ENCODE measurements at regions not wholly inside any gene's neighbourhood (a gene's known extent, or its start where the extent isn't known, plus 50 kb on each side); places are given as distances from the start of the nearest gene placed in this dataset.

GRCh38 chr3:106338582-106339214, 469.9 kb upstream of the CBLB start:
- intact Hi-C loops (cut with DNase I; ENCODE audit: low total_unique reads), result no loop called here
- H3K27me3 ChIP-seq, result no peaks in the 10 kb centered on the region
- no peak overlapping the region for H3K4me3 ChIP-seq
- DNase-seq, result no peak
- no peaks in the 10 kb centered on the region for H3K9me3 ChIP-seq
- no peak overlapping the region for H3K27ac ChIP-seq
- TF ChIP-seq CTCF (IDR thresholded peaks at IDR 0.05), result no peak
- no peaks in the 10 kb centered on the region for H3K36me3 ChIP-seq
- H3K4me1 ChIP-seq, result no peaks in the 10 kb centered on the region

GRCh38 chr3:106339551-106339950, 470.7 kb upstream of the CBLB start:
- Histone ChIP-seq H3K36me3 (no peaks in the 10 kb centered on the region), H3K27me3 (no peaks in the 10 kb centered on the region), H3K4me3 (no peak overlapping the region), H3K4me1 (no peaks in the 10 kb centered on the region), H3K9me3 (no peaks in the 10 kb centered on the region), H3K27ac (no peak overlapping the region)
- intact Hi-C loops (cut with DNase I; ENCODE audit: low total_unique reads), result no loop called here
- DNase-seq, result no peak
- no peak for TF ChIP-seq CTCF (IDR thresholded peaks at IDR 0.05)

- Histone ChIP-seq H3K36me3 (no peaks in the 10 kb centered on the region), H3K4me3 (no peak overlapping the region), H3K4me1 (peaks cover 0 to 15% (median 3%) of the 10 kb centered on the region in 4 donors), H3K27ac (no peak overlapping the region), H3K9me3 (no peaks in the 10 kb centered on the region), H3K27me3 (no peaks in the 10 kb centered on the region)
- no peak for DNase-seq
- TF ChIP-seq CTCF (IDR thresholded peaks at IDR 0.05), result no peak
- intact Hi-C loops (cut with DNase I; ENCODE audit: low total_unique reads), result no loop called here
Measured at GRCh38 chr3:106341087-106341486, 472.3 kb upstream of the CBLB start.

- H3K36me3 ChIP-seq, result no peaks in the 10 kb centered on the region
- no peak overlapping the region for H3K27ac ChIP-seq
- DNase-seq, result no peak
- TF ChIP-seq CTCF (IDR thresholded peaks at IDR 0.05), result no peak
- no peaks in the 10 kb centered on the region for H3K9me3 ChIP-seq
- no peaks in the 10 kb centered on the region for H3K27me3 ChIP-seq
- intact Hi-C loops (cut with DNase I; ENCODE audit: low total_unique reads), result no loop called here
- H3K4me1 ChIP-seq, result peaks cover 0 to 15% (median 3%) of the 10 kb centered on the region in 4 donors
- H3K4me3 ChIP-seq, result no peak overlapping the region
Measured at GRCh38 chr3:106341586-106342162, 472.9 kb upstream of the CBLB start.

- H3K4me1 ChIP-seq, result peaks cover 0 to 15% (median 3%) of the 10 kb centered on the region in 4 donors
- H3K4me3 ChIP-seq, result no peak overlapping the region
- intact Hi-C loops (cut with DNase I; ENCODE audit: low total_unique reads), result no loop called here
- no peaks in the 10 kb centered on the region for H3K36me3 ChIP-seq
- H3K27ac ChIP-seq, result no peak overlapping the region
- no peaks in the 10 kb centered on the region for H3K9me3 ChIP-seq
- H3K27me3 ChIP-seq, result no peaks in the 10 kb centered on the region
- no peak for TF ChIP-seq CTCF (IDR thresholded peaks at IDR 0.05)
- DNase-seq, result no peak
Measured at GRCh38 chr3:106342386-106342785, 473.6 kb upstream of the CBLB start.

Data from tibial artery (tissue), 4 donors.